KMS-11 (cell line): ENCODE measurements at regions not wholly inside any gene's neighbourhood (a gene's known extent, or its start where the extent isn't known, plus 50 kb on each side); places are given as distances from the start of the nearest gene placed in this dataset.

ENCODE experiments used
- H2AFZ ChIP-seq: fragments of 200-600 bp; sonication (generic); 2 replicates; pipeline ENCODE4 v1.6.1; 2016; ENCODE audit warnings: antibody characterized with exemption, mixed run types, low read depth
- H3K27ac ChIP-seq: fragments of 200-600 bp; sonication (generic); 2 replicates; pipeline ENCODE4 v1.6.1; 2016; ENCODE audit warnings: mild to moderate bottlenecking, mixed run types
- H3K27me3 ChIP-seq: fragments of 200-600 bp; sonication (generic); 2 replicates; pipeline ENCODE4 v1.6.1; 2017; ENCODE audit warnings: mild to moderate bottlenecking, low read depth, mixed run types, moderate library complexity; ENCODE audit not compliant: insufficient read depth
- H3K36me3 ChIP-seq: fragments of 200-600 bp; sonication (generic); 2 replicates; pipeline ENCODE4 v1.6.1; 2017; ENCODE audit warnings: mild to moderate bottlenecking, mixed run types; ENCODE audit not compliant: insufficient read depth
- H3K4me1 ChIP-seq: fragments of 200-600 bp; sonication (generic); 2 replicates; pipeline ENCODE4 v1.6.1; 2016; ENCODE audit warnings: mild to moderate bottlenecking, low read depth, mixed run types; ENCODE audit not compliant: poor library complexity, severe bottlenecking
- H3K4me2 ChIP-seq: fragments of 200-600 bp; sonication (generic); 2 replicates; pipeline ENCODE4 v1.7.0; 2016; ENCODE audit warnings: mild to moderate bottlenecking, mixed run types
- H3K4me3 ChIP-seq: fragments of 200-600 bp; sonication (generic); IDR thresholded peaks from 2 replicates; pipeline ENCODE4 v1.6.1; 2017; ENCODE audit warnings: low read depth, low read length, mixed read lengths; ENCODE audit not compliant: insufficient read depth
- H3K79me2 ChIP-seq: fragments of 200-600 bp; sonication (generic); 2 replicates; pipeline ENCODE4 v1.6.1; 2016; ENCODE audit warnings: low read depth, mixed run types; ENCODE audit not compliant: insufficient read depth
- H3K9ac ChIP-seq: fragments of 200-600 bp; sonication (generic); 2 replicates; pipeline ENCODE4 v1.6.1; 2016; ENCODE audit warnings: mild to moderate bottlenecking, mixed run types
- H4K20me1 ChIP-seq: fragments of 200-600 bp; sonication (generic); 2 replicates; pipeline ENCODE4 v1.6.1; 2016; ENCODE audit warnings: mild to moderate bottlenecking, mixed run types; ENCODE audit not compliant: insufficient read depth
- CTCF ChIP-seq: fragments of 200-600 bp; sonication (generic); conservative IDR thresholded peaks from 2 replicates; pipeline ENCODE4 v1.6.1; 2017; ENCODE audit warnings: low read depth, mild to moderate bottlenecking, antibody characterized with exemption, low read length, moderate library complexity, mixed read lengths

GRCh38 chr6:141744194-141744925, 388.4 kb upstream of the GJE1 start:
- Histone ChIP-seq H3K4me3 (no peak overlapping the region), H3K79me2 (no peaks in the 10 kb centered on the region), H3K4me1 (peaks cover 28% of the 10 kb centered on the region), H3K27ac (peak overlapping the region; percentile 58), H3K9ac (no peak overlapping the region; the same call in 1 of the 2 replicates), H2AFZ (peak overlapping the region; percentile 50), H3K36me3 (no peaks in the 10 kb centered on the region), H4K20me1 (no peaks in the 10 kb centered on the region), H3K4me2 (peak overlapping the region; percentile 59), H3K27me3 (no peaks in the 10 kb centered on the region)
- TF ChIP-seq CTCF, result no peak

GRCh38 chr6:141736104-141736503, 396.6 kb upstream of the GJE1 start:
- Histone ChIP-seq H3K4me2 (no peak overlapping the region), H3K4me3 (no peak overlapping the region), H3K36me3 (no peaks in the 10 kb centered on the region), H3K27ac (no peak overlapping the region), H3K9ac (no peak overlapping the region), H3K4me1 (no peaks in the 10 kb centered on the region), H3K27me3 (no peaks in the 10 kb centered on the region), H4K20me1 (no peaks in the 10 kb centered on the region), H3K79me2 (no peaks in the 10 kb centered on the region), H2AFZ (no peak overlapping the region)
- no peak for TF ChIP-seq CTCF

GRCh38 chr6:141735126-141735525, 397.6 kb upstream of the GJE1 start:
- no peak for TF ChIP-seq CTCF
- no peaks in the 10 kb centered on the region for H3K4me1 ChIP-seq
- no peak overlapping the region for H3K4me3 ChIP-seq

GRCh38 chr6:141734071-141734840, 398.5 kb upstream of the GJE1 start:
- H3K4me2 ChIP-seq, result no peak overlapping the region
- H3K79me2 ChIP-seq, result no peaks in the 10 kb centered on the region
- no peaks in the 10 kb centered on the region for H3K36me3 ChIP-seq
- no peaks in the 10 kb centered on the region for H4K20me1 ChIP-seq
- no peak overlapping the region for H2AFZ ChIP-seq
- H3K27ac ChIP-seq, result no peak overlapping the region
- no peaks in the 10 kb centered on the region for H3K27me3 ChIP-seq
- no peak overlapping the region for H3K9ac ChIP-seq
- no peak overlapping the region for H3K4me3 ChIP-seq
- peaks cover 2% of the 10 kb centered on the region for H3K4me1 ChIP-seq
- TF ChIP-seq CTCF, result no peak

More at GRCh38 chr6:141735126-141735525, 397.6 kb upstream of the GJE1 start:
- H3K27ac ChIP-seq, result no peak overlapping the region
- no peak overlapping the region for H2AFZ ChIP-seq
- no peak overlapping the region for H3K9ac ChIP-seq
- H3K79me2 ChIP-seq, result no peaks in the 10 kb centered on the region
- H3K36me3 ChIP-seq, result no peaks in the 10 kb centered on the region
- H4K20me1 ChIP-seq, result no peaks in the 10 kb centered on the region
- H3K4me2 ChIP-seq, result no peak overlapping the region
- no peaks in the 10 kb centered on the region for H3K27me3 ChIP-seq
